Stimulated activated CD8-positive, alpha-beta memory T cell treated with anti-CD3 and anti-CD28 coated beads, Interleukin-4, amount 100 ng/mL, for 48 hours (primary cell): ENCODE measurements at regions not wholly inside any gene's neighbourhood (a gene's known extent, or its start where the extent isn't known, plus 50 kb on each side); places are given as distances from the start of the nearest gene placed in this dataset.
A peak's percentile ranks its signal among the peaks of the same experiment; 100 is the strongest.

Experiments used
- DNase-seq: peaks from one replicate; pipeline ENCODE4 v3.0.0-alpha.2; 2020

- no peak for DNase-seq
Observed at GRCh38 chr2:48108455-48108854, 202.2 kb upstream of the FBXO11 start.

- no peak for DNase-seq
Observed at GRCh38 chr2:48109491-48110204, 203.3 kb upstream of the FBXO11 start.

GRCh38 chr2:48110492-48110891 lies 204.0 kb upstream of the FOXN2 start:
- DNase-seq, result no peak

- no peak for DNase-seq
Observed at GRCh38 chr2:48112911-48113680, 201.4 kb upstream of the FOXN2 start.

- no peak for DNase-seq
Observed at GRCh38 chr2:48113767-48114166, 200.7 kb upstream of the FOXN2 start.

GRCh38 chr2:48114256-48114655 lies 200.2 kb upstream of the FOXN2 start:
- DNase-seq, result peak; percentile 73

GRCh38 chr2:48116497-48116896 lies 198.0 kb upstream of the FOXN2 start:
- DNase-seq, result no peak

- no peak for DNase-seq
Observed at GRCh38 chr2:48118895-48119294, 195.6 kb upstream of the FOXN2 start.

GRCh38 chr2:48120112-48120511 lies 194.4 kb upstream of the FOXN2 start:
- DNase-seq, result no peak

- no peak for DNase-seq
Observed at GRCh38 chr2:48120759-48121242, 193.7 kb upstream of the FOXN2 start.

GRCh38 chr2:48122166-48122565 lies 192.3 kb upstream of the FOXN2 start:
- no peak for DNase-seq

- DNase-seq, result no peak
Observed at GRCh38 chr2:48124592-48124991, 189.9 kb upstream of the FOXN2 start.

GRCh38 chr2:48126162-48126561 lies 188.3 kb upstream of the FOXN2 start:
- no peak for DNase-seq

- no peak for DNase-seq
Observed at GRCh38 chr2:48127612-48128191, 186.8 kb upstream of the FOXN2 start.

GRCh38 chr2:48129293-48129950 lies 185.1 kb upstream of the FOXN2 start:
- DNase-seq, result no peak

GRCh38 chr2:48131539-48132270 lies 182.8 kb upstream of the FOXN2 start:
- no peak for DNase-seq

- no peak for DNase-seq
Observed at GRCh38 chr2:48132271-48132625, 182.2 kb upstream of the FOXN2 start.

- no peak for DNase-seq
Observed at GRCh38 chr2:48134704-48135103, 179.8 kb upstream of the FOXN2 start.

- no peak for DNase-seq
Observed at GRCh38 chr2:48135797-48136196, 178.7 kb upstream of the FOXN2 start.

GRCh38 chr2:48137829-48138228 lies 176.7 kb upstream of the FOXN2 start:
- no peak for DNase-seq

- no peak for DNase-seq
Observed at GRCh38 chr2:48138898-48139297, 175.6 kb upstream of the FOXN2 start.

- DNase-seq, result no peak
Observed at GRCh38 chr2:48140586-48140985, 173.9 kb upstream of the FOXN2 start.

GRCh38 chr2:48144777-48145176 lies 169.7 kb upstream of the FOXN2 start:
- DNase-seq, result no peak
